ENCODE measurements at regions not wholly inside any gene's neighbourhood (a gene's known extent, or its start where the extent isn't known, plus 50 kb on each side); places are given as distances from the start of the nearest gene placed in this dataset.
A peak's percentile ranks its signal among the peaks of the same experiment; 100 is the strongest.
"Not testable (repeated sequence)": the region's sequence is repeated elsewhere in the genome, so short reads cannot be mapped to it uniquely, and the experiment has no call there.

DNA sequence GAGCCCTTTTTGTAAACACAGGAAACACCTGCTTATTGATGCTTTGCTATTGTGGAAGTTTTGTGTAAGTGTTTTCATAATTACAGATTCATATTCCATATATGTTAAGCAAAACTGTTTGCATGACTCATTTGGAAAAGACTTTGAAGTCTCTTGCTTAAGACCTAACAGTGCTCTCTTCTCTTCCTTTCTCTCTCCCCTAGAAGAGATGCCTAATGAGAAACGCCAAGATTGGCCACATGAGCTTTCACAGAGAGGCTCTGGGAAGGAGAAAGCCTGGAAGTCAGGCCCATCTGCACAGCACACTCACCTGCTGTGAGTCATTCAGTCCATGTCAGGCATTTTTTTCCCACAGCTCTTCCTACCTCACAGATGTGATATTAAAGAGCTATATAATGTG, 101.6 kb upstream of the PALMD start:
- peak; percentile 48 for DNase-seq

DNA sequence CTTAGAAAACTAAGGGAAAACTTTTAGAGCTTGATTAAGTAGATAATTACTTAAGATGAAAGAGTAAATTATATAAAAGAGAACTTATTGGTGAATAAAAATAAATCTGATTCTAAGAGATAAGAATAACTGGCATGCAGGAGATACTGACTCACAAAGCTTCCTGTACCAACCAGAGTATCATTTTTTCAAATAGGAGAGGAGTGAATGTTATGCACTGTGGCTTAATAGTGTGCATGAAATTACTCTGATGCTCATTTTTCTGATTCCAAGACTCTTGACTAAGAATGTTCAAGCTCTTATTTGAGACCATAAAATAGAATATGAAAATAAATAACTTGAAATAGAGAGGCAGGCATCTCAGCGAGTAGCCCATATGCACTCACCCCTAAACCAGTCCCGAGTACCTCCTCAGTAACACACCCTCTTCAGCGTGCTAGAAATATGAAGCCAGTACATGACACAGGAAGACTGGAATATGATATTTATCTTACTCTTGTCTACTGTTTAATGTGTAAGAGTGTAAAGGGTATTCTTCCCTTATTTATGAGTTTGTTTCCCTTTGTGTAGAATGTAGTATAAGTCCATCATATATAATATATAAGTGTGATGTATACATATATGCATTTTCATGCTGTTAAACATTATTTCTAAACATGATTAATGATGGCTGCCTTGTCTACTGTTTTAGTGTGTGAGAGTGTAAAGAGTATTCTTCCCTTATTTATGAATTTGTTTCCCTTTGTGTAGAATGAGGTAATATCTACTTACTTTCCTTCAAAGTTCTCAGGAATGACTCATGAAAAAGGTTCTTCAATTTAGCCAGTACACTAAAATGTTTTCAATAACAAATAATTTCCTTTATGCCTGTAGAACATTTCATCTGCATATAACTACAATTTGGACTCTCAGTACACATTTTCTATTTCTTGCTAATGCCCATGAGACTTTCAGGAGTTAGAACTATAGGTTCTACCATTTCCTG, 99.2 kb upstream of the PALMD start:
- no peak for DNase-seq

DNA sequence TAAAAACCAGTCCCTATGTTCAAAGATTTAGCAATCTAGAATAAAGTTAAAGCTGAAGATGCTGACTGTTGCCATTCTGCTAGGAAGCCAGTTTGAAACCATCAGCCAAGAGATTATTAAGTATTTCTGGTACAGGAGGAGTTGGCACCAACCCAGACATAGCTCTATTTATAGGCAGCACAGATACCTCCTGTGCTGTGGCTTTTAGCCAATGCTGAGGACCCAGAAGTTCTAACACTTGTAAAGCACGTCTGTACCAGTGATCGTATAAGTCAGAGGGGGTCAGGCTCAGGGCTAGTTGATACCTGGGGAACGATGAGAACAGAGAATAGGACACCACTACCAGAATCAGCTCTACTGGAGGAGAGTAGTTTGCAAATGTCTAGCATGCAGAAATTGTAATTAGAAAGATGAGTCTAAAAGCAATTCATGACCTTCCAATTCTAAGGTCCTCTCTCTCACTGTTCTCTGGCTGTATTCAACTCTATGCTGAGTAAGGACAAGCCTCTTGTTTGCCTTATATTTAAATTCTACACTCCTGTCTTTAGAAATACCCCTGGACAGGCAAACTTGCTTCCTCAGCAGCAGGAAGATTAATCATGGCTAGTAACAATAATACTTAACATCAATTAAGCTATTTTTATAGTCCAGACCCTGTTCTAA, 96.8 kb upstream of the PALMD start:
- DNase-seq = no peak

DNA sequence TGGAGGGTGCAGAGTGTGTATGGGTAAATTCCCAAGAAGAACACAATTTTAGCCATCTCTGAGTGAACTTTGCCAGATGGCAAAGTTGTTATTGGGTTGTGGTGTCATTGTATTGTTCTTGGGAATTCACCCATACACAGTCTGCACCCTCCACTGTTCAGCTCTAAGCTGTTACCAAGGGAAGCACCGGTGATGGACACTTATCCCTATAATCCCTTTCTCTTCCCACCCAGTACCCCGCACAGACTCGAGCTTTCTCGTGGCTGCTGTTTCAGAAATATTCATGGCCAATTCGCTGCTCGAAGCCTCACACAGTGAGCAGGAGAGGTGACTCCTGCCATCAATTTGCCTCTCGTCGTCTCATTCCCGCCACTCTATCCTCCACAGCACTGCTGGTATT, 95.7 kb upstream of the PALMD start:
- no peak for DNase-seq

DNA sequence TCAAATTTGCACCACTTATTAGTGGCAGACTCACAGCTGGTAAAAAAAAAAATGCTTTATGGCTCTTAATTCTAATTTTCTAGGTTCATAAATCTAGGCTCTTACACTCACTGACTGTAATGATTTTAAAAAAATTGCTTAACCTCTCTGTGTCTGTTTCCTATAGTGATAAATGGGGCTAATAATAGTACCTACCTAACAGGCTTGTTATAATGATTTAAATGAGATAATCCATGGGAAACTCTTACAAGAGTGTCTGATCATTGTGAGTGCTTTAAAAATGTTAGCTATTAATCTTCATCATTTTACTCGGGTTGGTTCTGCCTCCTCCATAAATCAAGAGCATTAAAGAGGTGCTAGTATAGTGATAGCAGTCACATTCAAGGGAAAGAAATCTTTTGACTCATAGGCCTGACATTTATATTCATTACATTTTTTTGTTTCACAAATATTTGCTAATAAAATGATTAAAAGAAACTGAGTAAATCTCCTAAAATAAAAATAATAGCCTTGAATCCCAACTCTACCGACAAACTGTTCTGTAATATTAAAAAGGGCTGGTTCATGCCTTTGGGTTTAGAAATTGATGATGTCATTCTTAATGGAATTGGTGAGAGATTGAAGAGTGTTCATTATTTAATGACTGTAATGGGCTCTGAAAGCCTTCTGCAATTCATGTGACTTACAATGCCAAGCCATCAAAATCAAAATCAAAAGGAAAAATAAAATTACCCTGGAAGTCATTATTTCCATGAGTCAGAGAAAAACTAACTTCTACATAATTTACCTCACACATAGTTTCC, 93.9 kb upstream of the PALMD start:
- DNase-seq = no peak

DNA sequence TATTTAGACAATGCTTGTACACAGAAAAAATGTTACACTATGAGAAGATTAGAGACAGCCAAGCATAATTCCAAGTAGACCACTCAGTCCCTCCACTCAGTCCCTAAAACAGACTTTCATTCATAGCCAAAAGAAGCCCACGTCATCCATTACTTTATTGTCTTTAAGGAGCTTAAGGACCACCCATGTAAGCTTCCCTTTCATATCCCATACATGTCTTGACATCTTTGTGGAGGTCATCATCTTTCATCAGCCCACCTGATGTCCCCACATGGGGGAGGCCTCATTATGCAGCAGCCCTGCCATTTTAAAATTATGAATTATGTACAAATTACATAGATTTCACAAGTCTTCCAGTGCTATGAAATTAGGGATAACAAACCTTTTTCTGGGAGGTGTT, 92.6 kb upstream of the PALMD start:
- no peak for DNase-seq

DNA sequence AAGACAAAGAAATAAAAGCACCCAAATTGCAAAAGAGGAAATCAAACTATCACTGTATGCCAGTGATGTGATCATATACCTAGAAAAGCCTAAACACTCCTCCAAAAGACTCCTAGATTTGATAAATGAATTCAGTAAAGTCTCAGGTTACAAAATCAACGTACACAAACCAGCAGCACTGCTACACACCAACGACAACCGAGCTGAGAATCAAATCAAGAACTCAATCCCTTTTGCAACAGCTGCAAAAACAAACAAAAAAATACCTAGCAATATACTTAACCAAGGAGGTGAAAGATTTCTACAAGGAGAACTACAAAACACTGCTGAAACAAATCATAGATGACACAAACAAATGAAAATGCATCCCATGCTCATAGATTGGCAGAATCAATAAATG, 92.1 kb upstream of the PALMD start:
- not testable (repeated sequence) for DNase-seq

DNA sequence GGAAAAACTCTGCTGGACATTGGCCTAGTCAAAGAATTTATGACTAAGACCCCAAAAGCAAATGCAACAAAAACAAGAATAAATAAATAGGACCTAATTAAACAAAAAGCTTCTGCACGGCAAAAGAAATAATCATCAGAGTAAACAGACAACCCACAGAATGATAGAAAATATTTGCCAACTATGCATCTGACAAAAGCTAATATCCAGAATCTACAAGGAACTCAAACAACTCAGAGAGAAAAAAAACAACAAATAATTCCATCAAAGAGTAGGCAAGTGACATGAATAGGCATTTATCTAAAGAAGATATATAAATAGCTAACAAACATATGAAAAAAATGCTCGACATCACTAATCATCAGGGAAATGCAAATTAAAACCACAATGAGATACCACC, 91.2 kb upstream of the PALMD start:
- DNase-seq = no peak

DNA sequence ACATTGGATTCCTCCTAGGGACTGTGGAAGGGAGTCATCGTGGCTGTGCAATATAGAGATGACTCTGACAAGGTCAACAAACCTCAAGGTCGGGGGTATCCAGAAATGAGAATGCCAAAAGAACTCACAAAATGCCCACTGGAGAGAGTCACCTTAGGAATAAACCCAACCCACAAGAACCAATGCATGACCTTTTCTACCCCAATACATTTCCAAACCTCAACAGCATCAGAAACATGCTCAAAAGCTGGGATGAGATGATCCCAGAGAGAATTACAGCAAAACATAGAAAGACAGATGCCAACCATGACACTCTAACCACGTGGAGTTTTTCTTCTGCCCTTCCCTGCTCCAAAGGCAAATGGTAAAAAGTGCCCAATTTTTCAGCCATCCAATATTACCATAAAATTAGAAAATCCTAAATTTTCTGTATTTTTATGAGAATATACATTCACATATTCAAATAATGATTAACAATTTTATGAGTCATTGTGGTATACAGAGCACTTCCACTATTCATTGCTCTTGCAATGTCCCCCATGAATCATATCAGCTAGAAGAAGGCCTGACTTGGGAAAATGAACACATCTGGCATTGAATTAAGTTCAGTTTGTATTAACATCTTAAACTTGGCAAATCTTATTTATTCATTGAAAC, 88.2 kb upstream of the PALMD start:
- no peak for DNase-seq

DNA sequence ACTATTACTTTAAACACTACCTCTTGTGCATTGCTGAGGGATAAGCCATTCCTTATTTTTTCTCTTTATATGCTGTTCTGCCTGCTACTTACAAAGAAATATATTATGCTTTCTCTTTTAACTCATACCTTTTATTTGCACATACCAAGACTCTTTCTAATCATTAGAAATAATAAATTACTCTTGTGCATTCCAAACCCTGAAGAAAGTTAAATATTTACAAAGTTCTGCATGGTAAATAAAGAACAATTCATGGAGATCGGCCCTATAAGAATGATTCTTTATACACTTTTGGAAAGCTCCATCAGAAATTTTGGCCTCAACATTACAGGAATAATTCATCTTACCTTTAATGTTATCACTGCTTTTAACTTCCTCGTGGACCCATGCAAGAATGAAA, 86.7 kb upstream of the PALMD start:
- no peak for DNase-seq

DNA sequence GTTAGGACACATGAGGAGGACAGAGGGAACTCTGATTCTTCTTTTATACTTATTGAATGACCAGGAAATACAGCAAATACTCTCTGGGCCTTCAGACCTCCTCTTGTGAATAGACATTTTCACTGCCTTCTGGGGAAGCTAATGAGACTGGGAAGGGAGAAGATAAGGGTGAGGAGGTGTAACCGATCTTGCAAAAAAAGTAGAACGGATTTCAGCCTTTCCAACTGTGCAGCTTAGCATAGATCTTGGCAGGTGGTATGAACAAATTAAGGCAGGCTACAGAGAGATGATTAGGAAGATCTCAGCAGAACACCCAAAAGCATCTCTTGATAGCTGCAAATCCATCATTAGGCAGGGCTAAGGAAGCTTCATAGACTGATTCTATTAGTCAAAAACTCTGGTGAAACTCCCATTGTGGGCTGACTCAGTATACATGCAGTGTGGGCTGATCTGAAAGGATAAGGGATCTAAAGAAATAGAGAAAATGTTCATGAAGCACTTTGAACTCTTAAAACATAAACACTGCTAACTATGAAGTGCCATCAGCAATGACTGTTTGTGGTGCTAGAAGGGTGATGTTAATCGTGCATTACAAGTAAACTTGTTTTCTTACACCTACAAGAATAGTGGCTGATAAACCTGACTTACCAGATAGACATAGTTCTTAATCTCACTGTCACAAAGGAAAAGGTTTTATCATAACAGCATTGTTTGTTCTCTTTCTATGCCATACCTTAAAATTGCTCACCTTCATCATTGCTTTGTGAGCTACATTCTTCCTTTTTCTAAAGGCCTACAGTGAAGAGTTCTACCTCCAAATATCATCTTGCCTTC, 85.5 kb upstream of the PALMD start:
- no peak for DNase-seq

DNA sequence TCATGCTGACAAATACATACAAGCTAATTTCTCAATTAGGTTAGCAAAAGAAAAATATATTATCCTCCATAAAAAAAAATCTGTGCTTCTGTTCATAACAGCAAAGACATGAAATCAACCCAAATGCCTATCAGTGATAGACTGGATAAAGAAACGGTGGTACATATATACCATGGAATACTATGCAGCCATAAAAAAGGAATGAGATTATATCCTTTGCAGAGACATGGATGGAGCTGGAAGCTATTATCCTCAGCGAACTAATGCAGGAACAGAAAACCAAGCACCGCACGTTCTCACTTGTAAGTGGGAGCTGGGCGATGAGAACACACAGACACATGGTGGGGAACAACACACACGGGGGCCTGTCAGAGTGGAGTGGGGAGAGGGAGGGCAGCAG, 84.0 kb upstream of the PALMD start:
- no peak for DNase-seq

DNA sequence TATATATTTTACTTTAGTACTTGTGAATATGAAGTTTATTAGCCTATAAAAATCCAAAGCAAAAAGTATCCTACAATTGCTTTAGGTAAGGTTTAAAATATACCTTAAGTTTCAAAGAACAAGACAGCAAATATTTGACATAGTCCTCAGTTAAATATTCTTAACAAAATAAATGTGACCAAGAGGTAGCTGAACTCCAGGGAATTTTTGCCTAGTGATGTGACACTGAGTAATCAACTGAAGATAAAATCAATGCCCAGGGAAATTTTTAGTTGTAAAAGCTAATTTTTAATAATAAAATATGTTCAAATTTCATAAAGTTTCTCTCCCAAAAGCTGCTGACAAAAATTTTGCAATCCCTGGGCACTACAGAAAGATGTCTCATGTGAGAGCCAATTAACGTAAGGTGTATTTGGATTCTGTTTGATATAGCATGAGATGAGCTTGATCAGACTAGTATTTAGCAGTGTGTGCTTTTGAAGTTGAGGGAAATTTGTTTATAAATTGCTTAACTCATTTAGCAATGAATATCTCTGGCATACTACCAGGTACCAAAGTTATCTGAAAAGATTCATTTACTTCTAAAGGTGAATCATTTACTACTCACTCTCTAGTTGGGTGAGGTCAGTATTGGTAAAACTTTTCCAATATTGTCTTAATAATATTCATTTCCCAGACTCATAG, 80.2 kb upstream of the PALMD start:
- DNase-seq = no peak

DNA sequence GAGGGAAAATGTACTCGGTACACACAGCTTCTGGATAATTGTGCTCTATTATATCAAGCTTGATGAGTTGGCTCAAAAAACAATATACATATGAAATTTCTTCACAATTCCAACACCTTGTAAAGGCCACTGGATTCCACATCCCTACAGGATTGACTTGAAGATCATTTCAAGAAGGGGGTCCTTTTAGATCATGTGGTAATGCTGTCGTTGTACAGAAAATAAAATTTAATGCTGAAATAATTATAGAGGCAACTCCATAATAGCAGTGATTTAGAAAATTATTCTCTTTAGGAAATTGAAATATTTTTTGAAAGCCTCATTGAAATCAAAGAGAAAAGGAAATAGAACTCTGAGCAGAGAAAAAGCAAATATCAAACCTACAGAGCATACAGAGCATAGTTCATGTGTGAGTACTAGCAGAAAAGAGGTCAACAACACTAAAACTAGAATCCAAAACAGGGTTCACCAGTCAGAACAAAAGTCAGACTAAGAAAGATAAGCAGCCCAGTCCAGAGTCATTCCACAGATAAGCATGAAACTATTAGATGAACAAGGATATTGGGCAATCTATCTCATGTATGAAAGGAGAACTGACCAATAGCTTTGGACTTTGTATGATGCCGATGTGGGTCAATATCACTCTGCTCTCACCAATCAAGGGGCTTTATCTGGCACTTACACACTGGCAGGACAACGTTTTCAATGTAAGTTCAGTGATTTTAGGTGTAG, 79.5 kb upstream of the PALMD start:
- no peak for DNase-seq

DNA sequence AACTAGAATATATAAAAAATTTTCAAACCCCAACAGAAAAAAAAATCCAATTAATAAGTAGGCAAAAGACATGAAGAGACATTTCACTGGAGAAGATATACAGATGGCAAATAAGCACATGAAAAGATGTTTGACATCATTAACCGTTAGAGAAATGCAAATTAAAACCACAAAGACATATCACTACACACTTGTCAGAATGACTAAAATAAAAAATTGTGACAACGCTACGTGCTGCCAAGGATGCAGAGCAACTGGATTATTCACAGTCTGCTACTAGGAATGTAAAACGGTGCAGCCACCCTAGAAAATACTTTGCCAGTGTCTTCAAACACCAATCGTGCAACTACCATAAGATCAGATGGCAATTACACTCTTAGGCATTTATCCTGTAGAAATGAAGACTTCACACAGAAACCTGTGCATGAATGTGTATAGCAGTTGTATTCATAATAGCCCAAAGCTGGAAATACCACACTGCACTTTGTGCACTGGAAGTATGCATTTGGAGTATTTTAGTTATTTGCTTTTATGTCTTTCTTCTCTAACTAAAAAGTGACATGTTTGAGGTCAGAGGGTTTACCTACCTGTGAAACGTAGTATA, 75.3 kb upstream of the PALMD start:
- no peak for DNase-seq

DNA sequence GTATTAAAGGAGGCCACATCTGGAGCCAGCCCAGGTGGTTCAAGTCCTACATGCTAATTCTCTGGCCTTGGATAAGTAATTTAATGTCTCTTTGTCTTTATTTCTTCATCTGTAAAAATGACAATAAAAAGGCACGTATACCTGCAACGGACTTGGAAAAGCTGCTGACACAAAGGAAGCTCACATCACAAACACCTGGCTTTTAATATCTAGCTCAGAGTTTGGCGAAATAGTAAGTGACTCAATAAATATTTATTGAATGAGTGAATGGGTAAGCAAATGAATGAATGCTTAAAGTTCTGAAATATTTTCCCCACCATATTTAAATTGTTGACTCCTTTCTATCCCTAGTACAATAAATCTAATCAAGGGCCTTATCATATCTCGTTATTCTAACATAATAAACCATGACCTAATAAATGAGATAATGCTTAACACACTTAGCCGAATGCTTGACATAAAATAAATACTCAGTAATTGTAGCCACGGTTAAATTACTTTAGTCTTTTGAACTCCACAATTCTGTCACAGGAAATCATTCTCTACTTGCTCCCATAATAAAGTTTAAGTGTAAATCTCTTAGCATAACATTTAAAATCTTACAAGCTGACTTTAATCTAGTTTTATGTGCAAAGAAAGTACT, 74.7 kb upstream of the PALMD start:
- no peak for DNase-seq

DNA sequence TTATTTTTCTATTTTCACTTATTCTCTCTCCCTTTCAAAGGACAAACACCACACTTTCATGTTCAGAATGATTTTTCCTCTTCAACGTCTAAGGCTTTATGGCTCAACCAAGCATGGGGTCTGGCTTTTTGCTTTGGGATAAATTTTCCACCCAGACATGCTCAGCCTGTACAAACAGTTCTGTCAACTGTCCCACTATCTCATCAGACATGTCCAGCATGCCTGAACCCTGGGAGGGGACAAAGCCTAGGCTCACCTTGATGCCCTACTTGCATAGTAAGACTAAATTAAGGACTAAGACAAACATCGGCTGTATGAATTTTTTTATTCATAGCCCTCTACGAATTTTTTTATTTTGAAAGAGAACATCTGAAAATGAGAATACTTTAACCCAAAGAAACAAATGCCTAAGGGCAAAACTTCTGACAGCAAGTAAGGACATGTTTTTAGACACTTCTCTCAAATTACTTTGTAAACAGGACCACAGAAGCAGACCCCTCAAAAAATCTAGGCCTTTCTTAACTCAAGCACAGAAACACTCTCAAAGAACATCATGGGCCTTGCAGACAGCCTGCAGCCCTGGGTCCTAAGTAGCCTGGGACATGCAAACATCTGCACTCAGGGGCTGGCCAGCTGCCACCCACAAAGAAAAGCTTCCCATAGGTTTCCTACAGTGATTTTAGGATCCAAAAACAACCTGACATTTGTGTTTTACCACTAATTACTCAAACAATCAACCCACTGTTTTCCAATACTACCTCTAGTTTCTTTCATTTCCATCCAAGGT, 72.3 kb upstream of the PALMD start:
- no peak for DNase-seq

DNA sequence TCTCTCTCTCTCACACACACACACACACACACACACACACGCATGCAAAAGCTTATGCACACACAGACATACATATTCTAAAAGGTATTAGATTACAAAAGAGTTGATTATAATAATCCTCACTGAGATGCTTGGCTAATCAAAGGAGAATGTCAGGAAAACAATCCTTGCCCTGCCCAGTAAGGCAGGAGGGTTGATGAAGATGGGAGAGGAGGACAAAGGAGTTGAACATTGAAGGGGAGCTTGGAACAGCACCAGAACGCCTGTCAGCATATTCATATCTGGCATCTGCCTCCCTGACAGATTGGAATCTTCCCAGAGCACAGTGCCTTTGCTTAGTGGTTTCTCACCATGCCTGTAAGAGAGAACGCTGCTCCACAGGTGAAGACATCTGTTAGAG, 68.6 kb upstream of the PALMD start:
- DNase-seq = no peak

DNA sequence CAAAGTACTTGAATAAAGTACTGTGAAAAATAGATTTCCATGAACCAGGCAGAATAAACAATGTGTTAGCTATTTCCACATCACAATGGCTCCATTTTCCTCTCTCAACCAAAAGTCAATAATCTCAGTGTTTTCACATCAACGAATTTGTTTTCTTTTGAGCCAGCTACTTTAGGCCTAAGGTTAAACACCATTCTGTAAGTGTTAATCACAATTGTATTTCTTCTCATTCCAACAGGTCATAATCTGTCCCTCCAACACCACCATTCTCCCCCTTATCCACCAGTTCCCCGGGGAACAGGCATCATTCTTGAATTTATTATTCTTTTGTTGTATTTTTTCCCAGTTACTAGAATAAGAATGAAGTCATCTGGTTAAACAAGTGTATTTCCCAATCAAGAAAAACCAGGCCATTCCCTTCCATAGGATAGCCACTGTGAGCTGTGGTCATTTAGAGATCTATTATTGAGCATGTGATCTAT, 66.2 kb upstream of the PALMD start:
- DNase-seq = no peak

All from activated CD4-positive, alpha-beta T cell treated with anti-CD3 and anti-CD28 coated beads, Interleukin-2, Interleukin-6, amounts not matched to agents 100 ng/mL and 50 ng/mL, durations not matched to agents 16 hours and 8 hours (primary cell).